HG03457 (cell line): ENCODE measurements at regions not wholly inside any gene's neighbourhood (a gene's known extent, or its start where the extent isn't known, plus 50 kb on each side); places are given as distances from the start of the nearest gene placed in this dataset.

Experiments
- ATAC-seq: cut with Tn5 transposase; IDR thresholded peaks from one replicate; pipeline ENCODE4 v1.9.1; 2021; ENCODE audit warnings: moderate number of reproducible peaks; ENCODE audit not compliant: unreplicated experiment

- no peak for ATAC-seq
Observed at GRCh38 chr1:195941795-195942194, 666.4 kb downstream of the KCNT2 start.

DNA sequence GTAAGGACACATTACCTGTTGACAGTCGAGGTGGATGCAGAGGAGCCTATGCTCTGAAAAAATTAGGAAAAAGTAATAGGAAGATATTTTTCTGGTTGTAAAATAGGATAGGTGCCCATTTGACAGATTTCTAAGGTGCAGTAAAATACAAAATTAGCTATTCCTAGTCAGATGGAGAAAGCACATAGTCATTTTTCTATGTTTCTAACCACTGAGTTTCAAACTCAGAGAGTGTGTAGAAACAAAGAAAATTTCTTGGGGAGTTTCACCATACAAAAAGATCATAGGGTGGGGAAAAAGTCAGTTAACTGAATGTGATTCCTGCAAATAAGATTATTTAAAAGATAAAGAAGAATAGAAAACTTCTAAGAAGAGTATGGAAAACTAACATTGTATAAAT lies 666.9 kb downstream of the KCNT2 start:
- no peak for ATAC-seq

GRCh38 chr1:195939844-195940243 lies 668.4 kb downstream of the KCNT2 start:
- ATAC-seq = no peak

GRCh38 chr1:195934817-195935553 lies 673.3 kb downstream of the KCNT2 start:
- ATAC-seq = no peak

DNA sequence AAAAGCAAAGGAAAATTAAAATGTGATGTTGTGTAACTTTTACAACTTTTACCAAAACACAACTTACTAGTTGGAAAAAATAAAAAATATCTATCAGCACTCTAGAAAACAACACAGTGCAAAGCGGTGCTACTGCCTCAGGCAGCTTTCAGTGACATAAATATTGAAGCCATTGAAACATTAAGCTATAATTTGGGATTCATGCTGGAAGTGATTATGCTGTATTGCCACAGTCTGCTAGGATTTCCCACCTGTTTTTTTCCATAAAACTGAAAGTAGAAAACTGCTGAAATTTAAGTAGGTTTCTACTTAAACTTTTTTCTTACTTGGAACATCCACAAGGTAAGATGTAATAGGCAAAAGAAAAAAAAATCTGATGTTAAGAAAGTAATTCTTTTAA lies 674.4 kb downstream of the KCNT2 start:
- ATAC-seq = no peak

- no peak for ATAC-seq
Observed at GRCh38 chr1:195915826-195916225, 692.4 kb downstream of the KCNT2 start.

- no peak for ATAC-seq
Observed at GRCh38 chr1:195909061-195909460, 699.2 kb downstream of the KCNT2 start.

DNA sequence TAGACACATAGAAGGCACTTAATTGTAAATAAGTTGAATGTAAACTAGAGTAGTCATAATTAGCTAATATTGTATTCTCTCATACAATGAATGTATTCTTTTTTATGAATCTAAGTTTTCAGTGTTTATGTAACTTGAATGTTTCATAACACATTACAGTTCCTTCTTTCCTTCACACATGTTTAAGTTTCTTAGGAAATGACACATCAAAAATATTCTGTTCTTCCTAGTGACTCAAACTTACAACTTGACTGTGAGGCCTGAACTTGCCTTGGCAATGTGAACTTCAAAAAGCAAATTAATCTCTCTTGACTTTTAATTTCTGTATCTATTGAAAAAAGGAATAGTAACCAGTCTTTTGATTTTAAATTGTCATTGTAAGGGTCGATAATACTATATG lies 700.1 kb downstream of the KCNT2 start:
- no peak for ATAC-seq

- ATAC-seq = no peak
Observed at GRCh38 chr1:195903203-195903602, 705.0 kb downstream of the KCNT2 start.

- no peak for ATAC-seq
Observed at GRCh38 chr1:195902779-195903178, 705.5 kb downstream of the KCNT2 start.

- no peak for ATAC-seq
Observed at GRCh38 chr1:195899762-195900352, 708.4 kb downstream of the KCNT2 start.

- no peak for ATAC-seq
Observed at GRCh38 chr1:195898924-195899323, 709.3 kb downstream of the KCNT2 start.

DNA sequence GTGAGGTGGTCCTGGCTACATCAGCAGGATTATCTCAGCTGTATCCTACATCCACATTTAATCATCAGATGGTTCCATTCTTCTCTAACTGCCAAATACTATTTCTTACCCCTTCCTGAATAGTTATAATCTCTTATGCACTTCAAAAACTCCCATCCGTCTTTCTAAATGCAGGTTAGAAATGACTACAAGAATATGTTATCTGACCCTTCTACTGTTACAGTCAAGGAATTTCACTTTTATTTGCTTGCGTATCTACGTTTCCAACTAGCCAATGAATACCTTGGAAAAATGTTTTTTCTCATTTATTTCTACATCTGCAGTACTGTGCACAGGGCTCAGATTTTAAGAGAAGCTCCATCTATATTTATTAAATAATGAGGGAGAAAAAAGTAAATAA lies 709.9 kb downstream of the KCNT2 start:
- no peak for ATAC-seq

- no peak for ATAC-seq
Observed at GRCh38 chr1:195897076-195897475, 711.2 kb downstream of the KCNT2 start.

- ATAC-seq = no peak
Observed at GRCh38 chr1:195894411-195894810, 713.8 kb downstream of the KCNT2 start.

DNA sequence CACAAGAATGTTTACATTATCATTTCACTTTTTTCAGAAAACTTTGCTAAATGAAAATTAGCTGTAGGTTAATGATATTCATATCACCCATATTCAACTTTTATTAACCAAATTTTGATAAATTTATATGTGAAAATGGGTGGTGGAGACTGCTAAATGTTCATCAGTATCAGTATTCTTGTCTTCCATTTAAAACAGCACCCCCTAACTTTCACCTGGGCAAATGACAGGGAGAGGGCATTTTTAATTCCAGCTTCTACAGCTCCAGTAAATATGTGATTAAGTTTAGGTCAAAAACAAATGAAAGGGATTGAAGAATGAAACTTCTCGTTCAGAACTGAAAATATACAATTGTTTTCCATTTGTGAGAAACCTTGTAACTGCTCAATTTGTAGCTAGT lies 722.2 kb downstream of the KCNT2 start:
- ATAC-seq = no peak

DNA sequence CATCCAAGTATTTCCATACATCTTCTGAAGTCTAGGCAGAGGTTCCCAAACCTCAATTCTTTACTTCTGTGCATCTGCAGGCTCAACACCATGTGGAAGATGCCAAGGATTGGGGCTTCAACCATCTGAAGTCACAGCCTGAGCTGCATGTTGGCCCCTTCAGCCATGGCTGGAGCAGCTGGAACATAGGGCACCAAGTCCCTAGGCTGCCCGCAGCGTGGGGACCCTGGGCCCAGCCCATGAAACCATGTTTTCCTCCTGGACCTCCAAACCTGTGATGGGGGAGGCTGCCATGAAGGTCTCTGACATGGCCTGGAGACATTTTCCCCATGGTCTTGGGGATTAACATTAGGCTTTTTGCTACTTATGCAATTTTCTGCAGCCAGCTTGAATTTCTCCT lies 729.8 kb downstream of the KCNT2 start:
- ATAC-seq = no peak

GRCh38 chr1:195876792-195877191 lies 731.4 kb downstream of the KCNT2 start:
- ATAC-seq = no peak

- no peak for ATAC-seq
Observed at GRCh38 chr1:195872376-195872775, 735.9 kb downstream of the KCNT2 start.

- ATAC-seq = no peak
Observed at GRCh38 chr1:195867638-195868037, 740.6 kb downstream of the KCNT2 start.

DNA sequence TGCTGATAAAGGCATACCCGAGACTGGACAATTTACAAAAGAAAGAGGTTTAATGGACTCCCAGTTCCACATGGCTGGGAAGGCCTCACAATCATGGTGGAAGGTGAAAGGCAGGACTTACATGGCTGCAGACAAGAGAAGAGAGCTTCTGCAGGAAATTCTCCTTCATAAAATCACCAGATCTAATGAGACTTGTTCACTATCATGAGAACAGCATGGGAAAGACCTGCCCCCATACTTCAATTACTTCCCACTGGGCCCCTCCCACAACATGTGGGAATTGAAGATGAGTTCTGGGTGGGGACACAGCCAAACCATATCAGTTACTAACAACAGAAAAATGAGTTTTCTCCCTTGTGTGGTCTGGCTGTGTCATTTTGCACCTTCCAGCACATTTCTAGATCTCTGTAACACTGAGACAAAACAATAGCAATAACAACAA lies 741.4 kb downstream of the KCNT2 start:
- no peak for ATAC-seq

GRCh38 chr1:195866091-195866780 lies 742.0 kb downstream of the KCNT2 start:
- ATAC-seq = no peak
